ENCODE measurements at regions not wholly inside any gene's neighbourhood (a gene's known extent, or its start where the extent isn't known, plus 50 kb on each side); places are given as distances from the start of the nearest gene placed in this dataset.

- TF ChIP-seq CTCF (conservative IDR thresholded peaks at IDR 0.05) (no peak), ZFX (IDR thresholded peaks at IDR 0.05) (no peak)
These were observed 239.0 kb upstream of the ZP4 start for GRCh38 chr1:238129677-238130076.
